BE2C (cell line): ENCODE measurements at regions not wholly inside any gene's neighbourhood (a gene's known extent, or its start where the extent isn't known, plus 50 kb on each side); places are given as distances from the start of the nearest gene placed in this dataset.

ENCODE experiments used
- DNase-seq: peaks from one replicate; pipeline ENCODE4 v3.0.0-alpha.2; 2020
- H3K27me3 ChIP-seq: fragments of 250-450 bp; sonication (Bioruptor Pico); 2 replicates; pipeline ENCODE4 v1.5.1; 2020; ENCODE audit warnings: mild to moderate bottlenecking
- H3K36me3 ChIP-seq: fragments of 250-450 bp; sonication (Bioruptor Pico); 2 replicates; pipeline ENCODE4 v1.5.1; 2020; ENCODE audit warnings: mild to moderate bottlenecking
- H3K4me1 ChIP-seq: fragments of 250-450 bp; sonication (Bioruptor Pico); 2 replicates; pipeline ENCODE4 v1.5.1; 2020
- H3K4me3 ChIP-seq: 2 replicates; pipeline ENCODE4 v1.5.1; 2011; ENCODE audit warnings: low read depth, low read length
- H3K9me3 ChIP-seq: fragments of 250-450 bp; sonication (Bioruptor Pico); 2 replicates; pipeline ENCODE4 v1.5.1; 2020
- TF ChIP-seq, protein P1 (sequence below): IDR thresholded peaks from 2 replicates; pipeline ENCODE4 v1.5.1; 2012; ENCODE audit warnings: mild to moderate bottlenecking, low read depth, low read length

DNA sequence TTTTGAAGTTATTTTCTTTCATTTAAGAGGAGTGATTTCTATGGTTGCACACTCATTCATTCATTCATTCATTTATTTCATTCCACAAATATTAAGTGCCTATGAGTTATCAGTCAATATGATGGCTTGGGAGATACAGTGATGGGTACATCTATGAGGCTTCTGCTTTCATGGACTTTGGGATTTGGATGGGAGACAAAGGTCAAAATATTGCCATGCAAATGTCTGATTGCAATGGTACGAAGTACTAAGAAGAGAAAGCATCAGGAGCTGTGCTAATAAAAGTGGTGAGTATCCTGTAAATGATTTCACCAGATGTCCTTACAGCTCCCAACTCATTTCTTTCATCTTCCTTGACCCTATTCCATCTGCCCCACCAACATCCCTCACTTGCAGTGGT is 174.4 kb upstream of the MEX3C start:
- no peaks in the 10 kb centered on the region for H3K27me3 ChIP-seq
- no peaks in the 10 kb centered on the region for H3K36me3 ChIP-seq
- TF ChIP-seq, protein P1, sequence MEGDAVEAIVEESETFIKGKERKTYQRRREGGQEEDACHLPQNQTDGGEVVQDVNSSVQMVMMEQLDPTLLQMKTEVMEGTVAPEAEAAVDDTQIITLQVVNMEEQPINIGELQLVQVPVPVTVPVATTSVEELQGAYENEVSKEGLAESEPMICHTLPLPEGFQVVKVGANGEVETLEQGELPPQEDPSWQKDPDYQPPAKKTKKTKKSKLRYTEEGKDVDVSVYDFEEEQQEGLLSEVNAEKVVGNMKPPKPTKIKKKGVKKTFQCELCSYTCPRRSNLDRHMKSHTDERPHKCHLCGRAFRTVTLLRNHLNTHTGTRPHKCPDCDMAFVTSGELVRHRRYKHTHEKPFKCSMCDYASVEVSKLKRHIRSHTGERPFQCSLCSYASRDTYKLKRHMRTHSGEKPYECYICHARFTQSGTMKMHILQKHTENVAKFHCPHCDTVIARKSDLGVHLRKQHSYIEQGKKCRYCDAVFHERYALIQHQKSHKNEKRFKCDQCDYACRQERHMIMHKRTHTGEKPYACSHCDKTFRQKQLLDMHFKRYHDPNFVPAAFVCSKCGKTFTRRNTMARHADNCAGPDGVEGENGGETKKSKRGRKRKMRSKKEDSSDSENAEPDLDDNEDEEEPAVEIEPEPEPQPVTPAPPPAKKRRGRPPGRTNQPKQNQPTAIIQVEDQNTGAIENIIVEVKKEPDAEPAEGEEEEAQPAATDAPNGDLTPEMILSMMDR = no peak
- H3K4me3 ChIP-seq = no peak overlapping the region
- no peaks in the 10 kb centered on the region for H3K9me3 ChIP-seq
- no peak for DNase-seq
- no peaks in the 10 kb centered on the region for H3K4me1 ChIP-seq

- Histone ChIP-seq H3K4me1 (no peaks in the 10 kb centered on the region), H3K4me3 (no peak overlapping the region), H3K27me3 (no peaks in the 10 kb centered on the region), H3K36me3 (no peaks in the 10 kb centered on the region), H3K9me3 (no peaks in the 10 kb centered on the region)
- no peak for DNase-seq
- TF ChIP-seq, protein P1 = no peak
Measured at GRCh38 chr18:51382081-51382480, 184.6 kb upstream of the MEX3C start.

DNA sequence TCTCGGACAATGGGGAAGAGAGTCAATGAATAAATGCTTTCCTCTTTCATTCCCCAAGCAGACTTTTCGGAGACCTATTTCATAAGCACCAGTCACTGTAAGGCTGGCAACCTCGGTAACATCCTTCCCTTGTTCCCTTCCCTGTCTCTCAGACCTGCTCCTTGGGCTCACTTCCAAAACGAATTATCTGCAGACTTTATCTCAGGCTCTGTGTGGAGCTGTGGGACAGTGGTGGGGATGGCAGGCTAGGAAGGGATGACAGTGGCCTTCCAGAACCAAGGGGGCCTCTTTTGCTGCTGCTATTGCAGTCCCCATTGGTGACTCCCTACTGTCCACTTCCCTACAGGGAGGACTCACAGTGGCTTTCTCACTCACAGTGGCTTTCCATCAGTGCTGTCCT is 185.6 kb upstream of the MEX3C start:
- H3K4me1 ChIP-seq = no peaks in the 10 kb centered on the region
- H3K27me3 ChIP-seq = no peaks in the 10 kb centered on the region
- H3K9me3 ChIP-seq = no peaks in the 10 kb centered on the region
- no peak overlapping the region for H3K4me3 ChIP-seq
- TF ChIP-seq, protein P1 = no peak
- DNase-seq = no peak
- no peaks in the 10 kb centered on the region for H3K36me3 ChIP-seq

DNA sequence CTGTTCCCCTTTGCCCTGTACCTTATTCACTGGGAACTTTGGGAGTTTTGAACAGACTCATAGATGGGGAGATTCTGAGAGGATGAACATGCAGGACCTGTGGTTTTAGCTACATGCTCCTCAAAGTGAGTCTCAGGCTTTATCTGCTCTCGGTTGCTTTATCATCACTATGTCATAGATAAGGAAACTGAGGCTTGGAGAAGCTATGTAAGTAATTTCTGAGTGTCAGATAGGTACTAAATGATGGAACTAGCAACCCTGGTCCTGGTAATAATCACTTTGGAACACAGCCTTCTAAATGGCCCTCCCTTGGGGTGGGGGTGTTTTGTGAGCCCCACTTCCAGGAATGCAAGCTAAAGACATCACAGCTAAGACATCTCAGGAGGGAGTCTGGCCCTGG is 186.2 kb upstream of the MEX3C start:
- Histone ChIP-seq H3K4me1 (no peaks in the 10 kb centered on the region), H3K9me3 (no peaks in the 10 kb centered on the region), H3K4me3 (no peak overlapping the region), H3K27me3 (no peaks in the 10 kb centered on the region), H3K36me3 (no peaks in the 10 kb centered on the region)
- TF ChIP-seq, protein P1 = no peak
- no peak for DNase-seq

DNA sequence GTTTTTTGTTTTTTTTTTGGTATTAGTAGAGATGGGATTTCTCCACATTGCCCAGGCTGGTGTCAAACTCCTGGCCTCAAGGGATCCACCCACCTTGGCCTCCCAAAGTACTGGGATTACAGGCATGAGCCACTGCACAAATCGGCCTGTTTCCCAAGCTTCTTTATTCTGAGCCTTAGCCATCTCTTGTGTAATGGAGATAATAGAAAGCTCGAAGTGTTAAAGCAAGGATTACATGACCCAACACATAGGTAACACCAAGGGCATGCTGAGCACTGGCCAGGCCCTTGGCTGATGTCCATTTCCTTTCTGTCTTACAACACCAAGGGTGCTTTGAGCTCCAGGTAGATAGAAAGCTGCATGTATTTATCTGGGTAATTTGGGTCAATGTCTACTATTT is 187.8 kb upstream of the MEX3C start:
- Histone ChIP-seq H3K27me3 (no peaks in the 10 kb centered on the region), H3K9me3 (no peaks in the 10 kb centered on the region), H3K4me3 (no peak overlapping the region), H3K4me1 (no peaks in the 10 kb centered on the region), H3K36me3 (no peaks in the 10 kb centered on the region)
- TF ChIP-seq, protein P1 = no peak
- no peak for DNase-seq

- Histone ChIP-seq H3K27me3 (no peaks in the 10 kb centered on the region), H3K36me3 (no peaks in the 10 kb centered on the region), H3K4me1 (no peaks in the 10 kb centered on the region), H3K9me3 (no peaks in the 10 kb centered on the region), H3K4me3 (no peak overlapping the region)
- TF ChIP-seq, protein P1 = no peak
- no peak for DNase-seq
Measured at GRCh38 chr18:51390702-51391101, 193.2 kb upstream of the MEX3C start.
